ENCODE measurements at regions not wholly inside any gene's neighbourhood (a gene's known extent, or its start where the extent isn't known, plus 50 kb on each side); places are given as distances from the start of the nearest gene placed in this dataset.

GRCh38 chr6:67068781-67069180, 1361.8 kb upstream of the EYS start:
- ChIA-PET POLR2A (no interaction called here), CTCF (no interaction called here)
- Histone ChIP-seq H3K4me3 (no peak overlapping the region), H3K4me1 (no peaks in the 10 kb centered on the region), H3K27ac (no peak overlapping the region), H3K4me2 (no peak overlapping the region), H3K9me3 (no peaks in the 10 kb centered on the region)
- 53% methylated on average over 2 of the region's 2 CpGs for WGBS (ENCODE audit: missing lambda C conversion rate)
- FAIRE-seq (no peak), ATAC-seq (no peak), DNase-seq (ENCODE audit: low read depth in 1 of 2, low spot score in 1 of 2) (no peak)
- no peak for TF ChIP-seq KDM1A (IDR thresholded peaks at IDR 0.05; ENCODE audit: low read depth)

GRCh38 chr6:67064323-67064722, 1357.3 kb upstream of the EYS start:
- no peak for TF ChIP-seq BCL3 (IDR thresholded peaks at IDR 0.05)
- TF ChIP-seq EHF (CRISPR knock-in tag; IDR thresholded peaks at IDR 0.05) = no peak
- no peak for TF ChIP-seq TP53 (CRISPR knock-in tag; IDR thresholded peaks at IDR 0.05)
- no peak for TF ChIP-seq NFE2L2 (conservative IDR thresholded peaks at IDR 0.05; ENCODE audit: low read length)
- no peak for TF ChIP-seq HOXB5 (CRISPR knock-in tag; IDR thresholded peaks at IDR 0.05)
- TF ChIP-seq JUN (IDR thresholded peaks at IDR 0.05) = no peak
- TF ChIP-seq HES2 (IDR thresholded peaks at IDR 0.05) = no peak
- no peak for TF ChIP-seq ELK1 (IDR thresholded peaks at IDR 0.05; ENCODE audit: low read depth, low read length)
- TF ChIP-seq NPAS2 (CRISPR knock-in tag; IDR thresholded peaks at IDR 0.05; ENCODE audit: borderline replicate concordance) = no peak
- no peak for TF ChIP-seq ESRRA (IDR thresholded peaks at IDR 0.05; ENCODE audit: borderline replicate concordance, low read length)
- TF ChIP-seq ZC3H11A (IDR thresholded peaks at IDR 0.05) = no peak
- no peak for TF ChIP-seq E2F6 (IDR thresholded peaks at IDR 0.05; ENCODE audit: borderline replicate concordance, low read depth)
- no peak for TF ChIP-seq USF2 (IDR thresholded peaks at IDR 0.05)
- no peak for TF ChIP-seq ZFP36 (IDR thresholded peaks at IDR 0.05; ENCODE audit: borderline replicate concordance, partially characterized antibody)
- TF ChIP-seq ZNF302 (CRISPR knock-in tag; IDR thresholded peaks at IDR 0.05) = no peak
- no peak for TF ChIP-seq JUNB (IDR thresholded peaks at IDR 0.05)
- TF ChIP-seq TFCP2L1 (CRISPR knock-in tag; IDR thresholded peaks at IDR 0.05) = no peak
- no peak for TF ChIP-seq CBX2 (IDR thresholded peaks at IDR 0.05; ENCODE audit: borderline replicate concordance, low read depth)
- ATAC-seq (no peak), DNase-seq (ENCODE audit: low read depth in 1 of 2, low spot score in 1 of 2) (no peak), FAIRE-seq (no peak)
- ChIA-PET CTCF (no interaction called here), POLR2A (no interaction called here)
- Histone ChIP-seq H3K4me2 (no peak overlapping the region), H3K9me3 (no peaks in the 10 kb centered on the region), H3K4me1 (no peaks in the 10 kb centered on the region), H3K4me3 (no peak overlapping the region), H3K27ac (no peak overlapping the region)
- WGBS (ENCODE audit: missing lambda C conversion rate) = 4% methylated on average over 1 of the region's 1 CpG

GRCh38 chr6:67047996-67048395, 1341.0 kb upstream of the EYS start:
- Histone ChIP-seq H3K4me3 (no peak overlapping the region), H3K9me3 (no peaks in the 10 kb centered on the region), H3K4me1 (no peaks in the 10 kb centered on the region), H3K4me2 (no peak overlapping the region), H3K27ac (no peak overlapping the region)
- 15% methylated on average over 1 of the region's 1 CpG for WGBS (ENCODE audit: missing lambda C conversion rate)
- TF ChIP-seq GATA3 (IDR thresholded peaks at IDR 0.05; ENCODE audit: borderline replicate concordance) (no peak), KDM5A (IDR thresholded peaks at IDR 0.05) (no peak), HES2 (IDR thresholded peaks at IDR 0.05) (no peak), NPAS2 (CRISPR knock-in tag; IDR thresholded peaks at IDR 0.05; ENCODE audit: borderline replicate concordance) (no peak), CBX8 (IDR thresholded peaks at IDR 0.05) (no peak), HEYL (CRISPR knock-in tag; IDR thresholded peaks at IDR 0.05) (no peak), POLR2AphosphoS2 (conservative IDR thresholded peaks at IDR 0.05; ENCODE audit: low read length) (no peak), FOXS1 (CRISPR knock-in tag; IDR thresholded peaks at IDR 0.05) (no peak), NR3C1 (IDR thresholded peaks at IDR 0.05) (no peak), SREBF2 (IDR thresholded peaks at IDR 0.05) (no peak), BCL3 (IDR thresholded peaks at IDR 0.05) (no peak), MAZ (IDR thresholded peaks at IDR 0.05; ENCODE audit: borderline replicate concordance, low read depth, low read length) (no peak), EHF (CRISPR knock-in tag; IDR thresholded peaks at IDR 0.05) (no peak)
- ATAC-seq (no peak), DNase-seq (ENCODE audit: low read depth in 1 of 2, low spot score in 1 of 2) (no peak), FAIRE-seq (no peak)
- POLR2A ChIA-PET = no interaction called here
- CTCF ChIA-PET = no interaction called here

All from A549 (cell line).